ENCODE measurements at regions not wholly inside any gene's neighbourhood (a gene's known extent, or its start where the extent isn't known, plus 50 kb on each side); places are given as distances from the start of the nearest gene placed in this dataset.
"Not testable (repeated sequence)": the region's sequence is repeated elsewhere in the genome, so short reads cannot be mapped to it uniquely, and the experiment has no call there.

DNA sequence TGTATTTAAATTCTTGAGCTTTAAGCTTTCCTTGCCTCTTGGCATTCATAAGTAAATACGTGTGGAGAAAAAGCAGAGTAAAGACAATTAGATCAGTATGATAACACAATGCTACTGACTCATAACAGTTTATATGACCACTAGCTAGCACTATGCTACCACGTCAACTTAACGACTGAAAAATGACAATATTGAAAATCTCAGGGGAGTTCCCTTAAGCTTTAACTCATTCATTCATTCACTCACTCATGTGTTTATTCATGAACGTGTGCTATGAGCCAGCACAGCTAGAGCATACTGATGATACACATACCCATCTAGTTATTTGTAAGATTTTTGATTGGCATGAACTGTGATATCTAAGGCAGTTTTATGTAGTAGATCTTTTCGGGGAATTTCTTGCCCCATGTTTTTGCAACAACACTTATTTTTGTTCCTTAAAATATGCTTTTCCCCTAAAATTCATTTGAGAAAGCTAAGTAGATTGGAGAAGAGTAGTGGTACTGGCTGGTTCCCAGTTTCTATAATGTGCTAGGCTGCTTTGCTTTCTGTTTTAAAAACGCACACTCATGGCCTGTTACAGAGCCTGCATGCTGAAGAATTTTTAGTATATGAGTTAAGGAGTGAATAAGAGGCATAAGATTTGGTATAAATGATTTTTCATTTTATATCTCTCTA is 57.4 kb upstream of the ACBD5 start:
- no peak for DNase-seq
- intact Hi-C loops (cut with DNase I), result no loop called here

- not testable (repeated sequence) for DNase-seq
These were observed 55.7 kb upstream of the ACBD5 start for GRCh38 chr10:27296285-27296684.

GRCh38 chr10:27291253-27291895 is 50.8 kb upstream of the ACBD5 start:
- DNase-seq; intact Hi-C loops (cut with DNase I): not testable (repeated sequence)

More at GRCh38 chr10:27296285-27296684, 55.7 kb upstream of the ACBD5 start:
- intact Hi-C loops (cut with DNase I), result not testable (repeated sequence)
